Skeletal muscle tissue (tissue), 3 donors: ENCODE measurements at regions not wholly inside any gene's neighbourhood (a gene's known extent, or its start where the extent isn't known, plus 50 kb on each side); places are given as distances from the start of the nearest gene placed in this dataset.

ENCODE experiments used
- H3K27ac ChIP-seq: one replicate; pipeline ENCODE4 v1.7.0; 2013; ENCODE audit warnings: mild to moderate bottlenecking, low read depth, low read length, inconsistent platforms
- H3K27me3 ChIP-seq, 3 donors: one replicate each; pipeline ENCODE4 v1.7.0; 2013; ENCODE audit warnings: low read length in 3 of 3; ENCODE audit not compliant: control insufficient read depth in 3 of 3, insufficient read depth in 3 of 3
- H3K36me3 ChIP-seq, 3 donors: one replicate each; pipeline ENCODE4 v1.7.0; 2013; ENCODE audit warnings: low read length in 3 of 3; ENCODE audit not compliant: control insufficient read depth in 3 of 3, insufficient read depth in 3 of 3
- H3K4me1 ChIP-seq, 3 donors: one replicate each; pipeline ENCODE4 v1.7.0; 2013; ENCODE audit warnings: low read length in 3 of 3, mild to moderate bottlenecking in 3 of 3; ENCODE audit not compliant: control insufficient read depth in 3 of 3, insufficient read depth in 3 of 3
- H3K4me3 ChIP-seq, 3 donors: one replicate each; pipeline ENCODE4 v1.7.0; 2013; ENCODE audit warnings: low read length in 3 of 3
- H3K9ac ChIP-seq, 3 donors: one replicate each; pipeline ENCODE4 v1.7.0; 2013; ENCODE audit warnings: low read length in 3 of 3, mild to moderate bottlenecking in 3 of 3, moderate library complexity in 2 of 3, low read depth in 1 of 3
- H3K9me3 ChIP-seq, 3 donors: one replicate each; pipeline ENCODE4 v1.7.0; 2013; ENCODE audit warnings: low read length in 3 of 3; ENCODE audit not compliant: control insufficient read depth in 3 of 3
- donor health status: Osteomylitis.

- Histone ChIP-seq H3K9ac (no peak overlapping the region), H3K4me1 (no peaks in the 10 kb centered on the region), H3K9me3 (no peaks in the 10 kb centered on the region), H3K4me3 (no peak overlapping the region), H3K27me3 (no peaks in the 10 kb centered on the region), H3K36me3 (no peaks in the 10 kb centered on the region), H3K27ac (no peak overlapping the region)
Observed at GRCh38 chr7:81321949-81322348, 403.1 kb upstream of the SEMA3C start.

- no peaks in the 10 kb centered on the region for H3K36me3 ChIP-seq
- no peaks in the 10 kb centered on the region for H3K9me3 ChIP-seq
- H3K9ac ChIP-seq: no peak overlapping the region
- no peak overlapping the region for H3K4me3 ChIP-seq
- H3K27ac ChIP-seq: no peak overlapping the region
- H3K27me3 ChIP-seq: no peaks in the 10 kb centered on the region
- H3K4me1 ChIP-seq: no peaks in the 10 kb centered on the region
Observed at GRCh38 chr7:81317741-81318140, 398.9 kb upstream of the SEMA3C start.

DNA sequence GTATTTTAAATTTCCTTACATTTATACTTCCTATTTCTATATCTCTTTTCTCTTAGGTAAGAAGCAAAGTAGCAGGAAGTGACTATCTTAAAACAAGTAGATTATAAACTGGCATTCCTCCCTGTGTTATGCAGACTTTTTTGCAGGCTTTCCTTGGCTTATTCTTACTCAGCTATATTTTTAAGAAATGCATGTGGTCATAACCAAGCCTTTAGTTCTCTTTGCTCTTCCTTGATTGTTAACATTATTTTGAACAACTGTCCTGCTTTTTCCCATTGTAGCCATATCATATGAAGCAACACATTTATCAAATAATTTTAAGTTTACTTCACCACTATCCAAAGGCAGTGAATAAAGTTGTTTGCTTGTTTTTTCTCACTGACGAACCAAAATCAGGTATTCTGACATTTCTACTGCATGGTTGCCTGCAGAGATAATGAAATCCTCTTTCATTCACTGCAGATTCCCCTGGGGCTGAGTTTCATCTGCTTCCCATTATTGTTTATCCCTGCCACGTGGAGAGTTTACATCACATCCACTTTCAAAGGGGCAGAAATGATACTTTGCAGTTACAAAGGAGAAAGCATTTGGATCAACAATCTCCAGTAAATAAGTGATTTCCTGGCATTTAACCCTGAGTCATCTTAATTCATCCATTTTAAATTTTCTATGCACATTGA is 389.9 kb upstream of the SEMA3C start:
- H3K9ac ChIP-seq: no peak overlapping the region

GRCh38 chr7:81301815-81302214 is 383.0 kb upstream of the SEMA3C start:
- H3K36me3 ChIP-seq: no peaks in the 10 kb centered on the region
- H3K4me3 ChIP-seq: no peak overlapping the region
- no peak overlapping the region for H3K27ac ChIP-seq
- no peaks in the 10 kb centered on the region for H3K4me1 ChIP-seq
- no peak overlapping the region for H3K9ac ChIP-seq
- no peaks in the 10 kb centered on the region for H3K27me3 ChIP-seq
- H3K9me3 ChIP-seq: no peaks in the 10 kb centered on the region

More for the DNA sequence above, 389.9 kb upstream of the SEMA3C start:
- H3K9me3 ChIP-seq: no peaks in the 10 kb centered on the region
- no peaks in the 10 kb centered on the region for H3K27me3 ChIP-seq
- no peaks in the 10 kb centered on the region for H3K36me3 ChIP-seq
- H3K4me1 ChIP-seq: no peaks in the 10 kb centered on the region
- H3K27ac ChIP-seq: no peak overlapping the region
- no peak overlapping the region for H3K4me3 ChIP-seq

DNA sequence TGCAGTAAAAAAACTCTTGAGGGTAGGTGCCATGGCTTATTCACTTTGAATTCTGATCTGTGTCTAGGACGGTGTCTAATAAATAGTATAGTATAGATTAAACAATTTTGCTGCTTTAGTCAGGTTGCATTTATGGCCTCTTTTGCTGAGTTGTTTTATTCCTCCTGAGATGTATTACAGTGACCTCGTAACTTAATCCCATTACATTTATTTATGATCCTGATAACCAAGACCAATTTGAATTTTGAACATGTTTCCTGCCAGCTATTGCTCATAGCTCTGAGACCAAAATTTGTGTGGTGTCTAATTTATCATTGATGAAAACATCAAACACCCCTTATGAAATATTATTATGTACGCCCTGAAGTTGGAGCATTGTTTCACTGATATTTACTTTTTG is 381.9 kb upstream of the SEMA3C start:
- no peaks in the 10 kb centered on the region for H3K36me3 ChIP-seq
- no peaks in the 10 kb centered on the region for H3K9me3 ChIP-seq
- no peak overlapping the region for H3K4me3 ChIP-seq
- no peak overlapping the region for H3K27ac ChIP-seq
- no peaks in the 10 kb centered on the region for H3K4me1 ChIP-seq
- H3K9ac ChIP-seq: no peak overlapping the region
- no peaks in the 10 kb centered on the region for H3K27me3 ChIP-seq

DNA sequence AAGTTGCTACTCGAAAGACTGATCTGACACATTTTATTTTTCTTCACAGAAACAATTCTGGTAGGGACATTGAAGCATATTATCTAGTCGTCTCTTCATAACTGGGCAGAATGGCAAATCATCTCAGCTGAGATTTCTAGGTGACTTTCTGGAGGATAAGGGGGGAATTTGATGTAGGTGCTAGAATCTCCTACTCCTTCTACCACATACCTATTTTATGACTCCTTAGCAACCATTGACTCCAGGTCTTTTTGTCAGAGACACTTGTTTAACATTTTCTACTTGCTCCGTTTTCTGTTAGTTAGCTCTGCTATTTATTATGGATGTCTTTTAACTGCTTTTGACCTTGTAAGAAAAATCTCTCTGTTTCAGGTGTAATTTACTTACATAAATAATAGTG is 380.9 kb upstream of the SEMA3C start:
- Histone ChIP-seq H3K4me1 (no peaks in the 10 kb centered on the region), H3K27me3 (no peaks in the 10 kb centered on the region), H3K36me3 (no peaks in the 10 kb centered on the region), H3K4me3 (no peak overlapping the region), H3K9me3 (no peaks in the 10 kb centered on the region), H3K27ac (no peak overlapping the region), H3K9ac (no peak overlapping the region)

DNA sequence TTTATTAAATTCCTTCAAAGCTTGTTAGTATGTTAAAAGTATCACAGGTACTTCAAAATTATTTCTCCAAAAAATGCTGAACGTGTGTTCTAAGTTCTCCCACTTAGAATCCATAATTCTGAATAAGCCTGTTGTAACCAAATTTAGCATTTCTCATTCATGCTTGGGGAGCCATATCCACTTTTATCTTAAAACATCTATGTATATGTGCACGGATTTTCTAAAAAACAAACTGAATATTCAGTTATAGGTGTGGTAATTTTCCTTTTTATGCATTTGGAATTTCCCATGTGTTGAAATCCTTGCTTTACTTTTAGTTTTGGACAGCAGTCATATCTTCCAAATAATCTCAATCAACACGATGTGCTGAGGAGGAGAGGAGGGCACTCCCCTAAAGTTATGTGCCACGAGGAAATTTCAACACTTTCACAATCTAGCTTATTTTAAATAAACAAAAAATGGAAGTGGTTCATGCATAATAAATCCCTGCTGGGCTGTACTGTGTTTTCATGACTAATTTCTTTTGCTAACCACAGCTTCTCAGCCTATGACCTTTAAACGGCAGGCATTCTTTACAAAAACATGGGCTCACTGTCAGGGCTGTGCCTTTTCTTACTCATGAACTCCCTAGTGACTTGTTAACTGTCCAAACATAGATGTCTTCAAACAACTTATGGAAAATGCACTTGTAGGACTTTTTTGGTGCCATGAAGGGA is 380.3 kb upstream of the SEMA3C start:
- no peak overlapping the region for H3K27ac ChIP-seq

GRCh38 chr7:81297317-81297716 is 378.5 kb upstream of the SEMA3C start:
- Histone ChIP-seq H3K27me3 (no peaks in the 10 kb centered on the region), H3K27ac (no peak overlapping the region), H3K4me1 (no peaks in the 10 kb centered on the region), H3K9me3 (no peaks in the 10 kb centered on the region), H3K36me3 (no peaks in the 10 kb centered on the region), H3K9ac (no peak overlapping the region), H3K4me3 (no peak overlapping the region)

More for the DNA sequence above, 380.3 kb upstream of the SEMA3C start:
- no peak overlapping the region for H3K4me3 ChIP-seq
- no peaks in the 10 kb centered on the region for H3K4me1 ChIP-seq
- no peaks in the 10 kb centered on the region for H3K27me3 ChIP-seq
- peak overlapping the region in 1 of 3 donors; percentile 37 for H3K9ac ChIP-seq
- no peaks in the 10 kb centered on the region for H3K36me3 ChIP-seq
- no peaks in the 10 kb centered on the region for H3K9me3 ChIP-seq

DNA sequence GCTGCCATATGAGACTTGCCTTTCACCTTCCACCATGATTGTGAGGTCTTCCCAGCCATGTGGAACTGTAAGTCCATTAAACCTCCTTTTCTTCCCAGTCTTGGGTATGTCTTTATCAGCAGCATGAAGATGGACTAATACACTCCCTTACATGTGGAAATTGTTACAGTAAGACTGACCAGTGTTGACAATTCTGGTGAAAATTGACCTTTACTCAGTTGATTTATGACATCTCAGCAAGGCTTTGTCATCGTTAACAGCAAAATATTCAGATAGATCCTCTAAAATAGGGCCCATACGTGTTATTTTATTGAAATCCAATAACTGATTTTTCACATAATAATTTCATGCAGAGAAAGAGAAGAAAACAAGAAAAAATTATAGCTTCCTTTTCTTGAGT is 377.9 kb upstream of the SEMA3C start:
- H3K36me3 ChIP-seq: no peaks in the 10 kb centered on the region
- no peaks in the 10 kb centered on the region for H3K9me3 ChIP-seq
- H3K9ac ChIP-seq: no peak overlapping the region
- H3K4me3 ChIP-seq: no peak overlapping the region
- no peak overlapping the region for H3K27ac ChIP-seq
- H3K27me3 ChIP-seq: no peaks in the 10 kb centered on the region
- no peaks in the 10 kb centered on the region for H3K4me1 ChIP-seq

DNA sequence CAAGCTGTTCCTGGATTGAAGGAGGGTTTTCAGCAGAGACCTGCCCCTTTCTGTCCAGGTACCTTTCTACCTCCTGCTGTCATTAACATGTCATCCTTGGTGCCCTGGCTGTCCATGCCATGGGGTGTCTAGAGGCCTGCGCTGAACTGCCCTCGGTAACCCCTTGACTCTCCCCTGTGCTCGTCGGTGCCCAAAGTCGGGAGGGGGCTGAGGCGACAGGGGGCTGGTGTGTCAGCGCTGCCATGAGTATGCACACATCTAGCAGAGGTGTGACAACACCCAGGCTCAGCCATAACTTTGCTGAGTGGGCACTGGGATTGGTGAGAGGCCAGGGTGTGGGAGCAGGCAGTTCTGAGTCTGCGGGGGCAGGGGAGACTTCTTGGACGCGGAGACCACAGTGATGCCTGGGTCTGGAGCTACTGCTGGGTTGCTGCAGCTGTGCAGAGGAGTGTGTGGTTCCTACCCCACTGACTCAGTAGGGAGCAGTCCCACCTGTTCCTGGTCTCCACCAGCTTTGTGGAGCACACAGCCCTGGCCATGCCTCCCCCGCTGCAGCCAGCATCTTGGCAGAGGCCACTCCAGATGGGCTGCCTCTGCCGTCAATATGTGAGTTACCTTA is 376.2 kb upstream of the SEMA3C start:
- no peak overlapping the region for H3K4me3 ChIP-seq

More for the DNA sequence above, 376.2 kb upstream of the SEMA3C start:
- H3K4me1 ChIP-seq: no peaks in the 10 kb centered on the region
- no peak overlapping the region for H3K9ac ChIP-seq
- H3K9me3 ChIP-seq: no peaks in the 10 kb centered on the region
- H3K36me3 ChIP-seq: no peaks in the 10 kb centered on the region
- H3K27ac ChIP-seq: no peak overlapping the region
- H3K27me3 ChIP-seq: no peaks in the 10 kb centered on the region
